ENCODE measurements at regions not wholly inside any gene's neighbourhood (a gene's known extent, or its start where the extent isn't known, plus 50 kb on each side); places are given as distances from the start of the nearest gene placed in this dataset.

- Histone ChIP-seq H3K4me1 (replicated peaks) (no peaks in the 10 kb centered on the region), H3K9me3 (replicated peaks) (no peaks in the 10 kb centered on the region), H3K27ac (no peak overlapping the region), H3K4me3 (no peak overlapping the region), H3K36me3 (no peaks in the 10 kb centered on the region), H3K27me3 (replicated peaks) (no peaks in the 10 kb centered on the region; the same call in 1 of the 2 replicates)
- no peak for DNase-seq (ENCODE audit: low read depth in 1 of 2, low spot score in 2 of 2)
Measured at GRCh38 chr10:113412161-113412560, 140.7 kb upstream of the HABP2 start.

DNA sequence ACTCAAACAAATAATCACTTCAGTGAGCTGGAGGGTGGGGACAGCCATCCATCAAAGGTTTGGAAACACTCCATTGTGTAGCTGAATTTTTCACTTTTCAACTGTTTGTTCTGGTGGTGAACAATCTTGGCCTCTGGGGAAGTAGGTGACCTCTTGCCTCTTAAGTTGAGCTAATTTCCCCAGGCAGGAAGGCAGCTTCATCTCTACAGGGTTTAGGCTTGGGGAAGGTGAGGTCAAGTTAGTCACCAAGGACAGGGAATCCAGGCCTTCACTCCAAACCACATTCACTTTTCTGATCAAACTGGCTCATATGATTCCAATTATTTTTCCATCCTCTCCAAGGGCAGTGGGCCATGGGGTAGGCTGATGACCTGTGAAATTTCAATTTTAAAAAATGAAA is 138.3 kb upstream of the HABP2 start:
- H3K4me1 ChIP-seq (replicated peaks): no peaks in the 10 kb centered on the region
- no peak overlapping the region for H3K27ac ChIP-seq
- no peaks in the 10 kb centered on the region for H3K36me3 ChIP-seq
- no peak overlapping the region for H3K4me3 ChIP-seq
- DNase-seq (ENCODE audit: low read depth in 1 of 2, low spot score in 2 of 2): no peak
- peaks cover 5% of the 10 kb centered on the region; the same call in 1 of the 2 replicates for H3K9me3 ChIP-seq (replicated peaks)
- no peaks in the 10 kb centered on the region for H3K27me3 ChIP-seq (replicated peaks)

DNA sequence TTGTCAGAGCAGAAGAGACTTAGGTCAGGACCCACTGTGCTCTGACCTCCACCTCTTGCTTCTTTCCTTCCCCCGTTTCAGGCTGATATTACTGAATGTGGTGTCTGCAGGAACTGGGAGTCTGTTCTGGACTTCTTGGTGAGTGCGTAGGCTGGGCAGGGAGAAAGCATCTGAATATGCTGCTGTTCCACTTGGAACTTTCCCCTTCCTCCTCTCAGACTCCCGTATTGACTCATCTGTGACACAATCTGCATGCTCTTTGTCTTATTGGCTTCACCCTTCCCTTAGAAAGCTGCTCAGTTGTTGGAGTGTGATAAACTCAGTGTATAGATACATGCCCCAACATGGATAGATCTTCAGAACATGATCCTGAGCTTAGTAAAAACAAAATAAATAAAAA is 137.6 kb upstream of the HABP2 start:
- H3K36me3 ChIP-seq: no peaks in the 10 kb centered on the region
- DNase-seq (ENCODE audit: low read depth in 1 of 2, low spot score in 2 of 2): no peak
- no peak overlapping the region for H3K4me3 ChIP-seq
- no peak overlapping the region for H3K27ac ChIP-seq
- H3K27me3 ChIP-seq (replicated peaks): no peaks in the 10 kb centered on the region
- no peaks in the 10 kb centered on the region for H3K4me1 ChIP-seq (replicated peaks)
- peaks cover 6% of the 10 kb centered on the region; the same call in 1 of the 2 replicates for H3K9me3 ChIP-seq (replicated peaks)

- Histone ChIP-seq H3K36me3 (no peaks in the 10 kb centered on the region), H3K4me3 (no peak overlapping the region), H3K4me1 (replicated peaks) (peaks cover 1% of the 10 kb centered on the region), H3K9me3 (replicated peaks) (peaks cover 16% of the 10 kb centered on the region), H3K27ac (no peak overlapping the region), H3K27me3 (replicated peaks) (peaks cover 6% of the 10 kb centered on the region; the same call in 1 of the 2 replicates)
- no peak for DNase-seq (ENCODE audit: low read depth in 1 of 2, low spot score in 2 of 2)
Measured at GRCh38 chr10:113420057-113420732, 132.7 kb upstream of the HABP2 start.

GRCh38 chr10:113420733-113421675 is 131.8 kb upstream of the HABP2 start:
- Histone ChIP-seq H3K36me3 (no peaks in the 10 kb centered on the region), H3K4me1 (replicated peaks) (peaks cover 9% of the 10 kb centered on the region), H3K4me3 (no peak overlapping the region), H3K27ac (no peak overlapping the region), H3K9me3 (replicated peaks) (peaks cover 16% of the 10 kb centered on the region), H3K27me3 (replicated peaks) (peaks cover 6% of the 10 kb centered on the region; the same call in 1 of the 2 replicates)
- DNase-seq (ENCODE audit: low read depth in 1 of 2, low spot score in 2 of 2): no peak

- peaks cover 16% of the 10 kb centered on the region for H3K9me3 ChIP-seq (replicated peaks)
- H3K27me3 ChIP-seq (replicated peaks): peaks cover 6% of the 10 kb centered on the region; the same call in 1 of the 2 replicates
- no peak overlapping the region for H3K4me3 ChIP-seq
- no peaks in the 10 kb centered on the region for H3K36me3 ChIP-seq
- H3K4me1 ChIP-seq (replicated peaks): peaks cover 10% of the 10 kb centered on the region
- no peak for DNase-seq (ENCODE audit: low read depth in 1 of 2, low spot score in 2 of 2)
- no peak overlapping the region for H3K27ac ChIP-seq
Measured at GRCh38 chr10:113422371-113422770, 130.5 kb upstream of the HABP2 start.

GRCh38 chr10:113423981-113424721 is 128.7 kb upstream of the HABP2 start:
- Histone ChIP-seq H3K36me3 (no peaks in the 10 kb centered on the region), H3K27ac (no peak overlapping the region), H3K27me3 (replicated peaks) (peaks cover 13% of the 10 kb centered on the region; the same call in 1 of the 2 replicates), H3K4me3 (no peak overlapping the region), H3K9me3 (replicated peaks) (peaks cover 14% of the 10 kb centered on the region), H3K4me1 (replicated peaks) (peaks cover 10% of the 10 kb centered on the region)
- no peak for DNase-seq (ENCODE audit: low read depth in 1 of 2, low spot score in 2 of 2)

DNA sequence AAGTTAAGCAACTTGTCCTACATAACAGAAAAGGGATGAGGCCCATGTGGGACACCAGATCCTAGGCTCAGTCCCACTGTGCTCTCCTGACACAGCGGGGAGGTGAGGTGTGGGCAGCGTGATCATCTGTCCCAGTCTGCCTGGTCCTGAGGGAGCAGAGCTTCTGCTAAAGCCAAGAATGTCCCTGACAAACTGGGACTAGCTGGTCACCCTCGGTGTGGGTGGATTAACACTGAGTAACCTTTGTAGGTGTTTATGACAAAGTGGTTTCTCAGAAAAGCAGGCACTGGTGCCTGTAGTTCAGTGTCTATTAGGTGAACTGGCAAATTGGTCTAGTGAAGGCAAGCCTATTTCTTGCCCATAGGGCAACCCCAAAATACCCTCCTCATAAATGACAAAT is 127.8 kb upstream of the HABP2 start:
- H3K36me3 ChIP-seq: no peaks in the 10 kb centered on the region
- peaks cover 10% of the 10 kb centered on the region for H3K4me1 ChIP-seq (replicated peaks)
- peaks cover 10% of the 10 kb centered on the region for H3K9me3 ChIP-seq (replicated peaks)
- H3K27ac ChIP-seq: no peak overlapping the region
- H3K4me3 ChIP-seq: no peak overlapping the region
- no peak for DNase-seq (ENCODE audit: low read depth in 1 of 2, low spot score in 2 of 2)
- peaks cover 13% of the 10 kb centered on the region; the same call in 1 of the 2 replicates for H3K27me3 ChIP-seq (replicated peaks)

GRCh38 chr10:113425541-113425951 is 127.3 kb upstream of the HABP2 start:
- H3K9me3 ChIP-seq (replicated peaks): peaks cover 7% of the 10 kb centered on the region
- no peaks in the 10 kb centered on the region for H3K36me3 ChIP-seq
- H3K27ac ChIP-seq: no peak overlapping the region
- peak in 1 of 2 experiments; percentile 42 for DNase-seq (ENCODE audit: low read depth in 1 of 2, low spot score in 2 of 2)
- peaks cover 10% of the 10 kb centered on the region for H3K4me1 ChIP-seq (replicated peaks)
- H3K4me3 ChIP-seq: no peak overlapping the region
- peaks cover 13% of the 10 kb centered on the region; the same call in 1 of the 2 replicates for H3K27me3 ChIP-seq (replicated peaks)

DNA sequence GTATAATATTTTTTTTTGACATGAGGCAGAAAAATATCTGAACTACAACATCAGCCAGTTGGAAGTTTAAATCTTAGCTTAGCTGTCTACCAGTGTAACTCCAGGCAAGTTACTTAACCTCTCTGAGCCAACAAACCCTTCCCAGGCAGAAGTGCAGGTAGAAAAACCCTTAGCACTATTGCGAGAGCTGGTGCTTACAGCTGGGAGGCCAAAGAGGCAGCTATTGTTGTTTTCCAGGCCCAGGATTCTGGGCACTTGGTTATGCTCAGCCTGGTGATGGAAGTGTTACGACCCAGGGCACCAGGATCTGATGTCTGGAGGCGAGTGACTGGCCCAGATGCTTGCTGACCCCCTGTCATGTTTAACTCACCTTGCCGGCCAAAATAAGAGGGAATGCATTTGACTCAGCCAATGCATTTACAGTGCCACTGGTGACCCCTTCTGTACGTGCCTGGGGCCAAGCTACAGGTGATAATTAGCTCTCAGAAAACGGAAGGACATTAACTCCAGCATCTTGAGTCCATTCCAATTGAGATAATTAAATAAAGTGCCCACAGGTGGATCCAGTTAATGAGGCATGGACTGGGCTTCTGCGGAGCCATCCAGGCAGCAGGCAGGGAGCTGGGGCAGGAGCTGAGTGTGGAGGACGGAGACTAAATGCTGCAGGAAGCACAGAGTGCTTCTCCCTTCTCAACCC is 126.5 kb upstream of the HABP2 start:
- Histone ChIP-seq H3K36me3 (no peaks in the 10 kb centered on the region), H3K4me3 (no peak overlapping the region), H3K9me3 (replicated peaks) (peaks cover 7% of the 10 kb centered on the region; the same call in 1 of the 2 replicates), H3K27me3 (replicated peaks) (peaks cover 13% of the 10 kb centered on the region; the same call in 1 of the 2 replicates), H3K27ac (no peak overlapping the region), H3K4me1 (replicated peaks) (peaks cover 10% of the 10 kb centered on the region)
- no peak for DNase-seq (ENCODE audit: low read depth in 1 of 2, low spot score in 2 of 2)

- Histone ChIP-seq H3K36me3 (no peaks in the 10 kb centered on the region), H3K27me3 (replicated peaks) (peaks cover 15% of the 10 kb centered on the region), H3K27ac (no peak overlapping the region), H3K9me3 (replicated peaks) (no peaks in the 10 kb centered on the region), H3K4me3 (no peak overlapping the region), H3K4me1 (replicated peaks) (peaks cover 10% of the 10 kb centered on the region)
- DNase-seq (ENCODE audit: low read depth in 1 of 2, low spot score in 2 of 2): no peak
Measured at GRCh38 chr10:113427236-113427735, 125.6 kb upstream of the HABP2 start.

GRCh38 chr10:113427811-113428558 is 124.9 kb upstream of the HABP2 start:
- Histone ChIP-seq H3K27me3 (replicated peaks) (peaks cover 18% of the 10 kb centered on the region), H3K27ac (no peak overlapping the region), H3K4me1 (replicated peaks) (peaks cover 10% of the 10 kb centered on the region), H3K9me3 (replicated peaks) (no peaks in the 10 kb centered on the region), H3K36me3 (no peaks in the 10 kb centered on the region), H3K4me3 (no peak overlapping the region)
- DNase-seq (ENCODE audit: low read depth in 1 of 2, low spot score in 2 of 2): no peak

Data from SJSA1 (cell line).